Right atrium auricular region (tissue), 2 donors: ENCODE measurements at regions not wholly inside any gene's neighbourhood (a gene's known extent, or its start where the extent isn't known, plus 50 kb on each side); places are given as distances from the start of the nearest gene placed in this dataset.
"Not testable (repeated sequence)": the region's sequence is repeated elsewhere in the genome, so short reads cannot be mapped to it uniquely, and the experiment has no call there.

ENCODE experiments used
- DNase-seq: peaks from one replicate; pipeline ENCODE4 v3.0.0-alpha.2; 2019; ENCODE audit warnings: low spot score
- H3K27ac ChIP-seq, 2 donors: fragments of 200-600 bp; sonication (generic); 1 replicate in 1 of 2; 2 replicates in 1 of 2; pipeline ENCODE4 v1.5.1; 2016 to 2019
- H3K27me3 ChIP-seq, 2 donors: fragments of 200-600 bp; sonication (generic); one replicate each; pipeline versions ENCODE4 v1.5.1 to v1.6.0; 2017 to 2019
- H3K36me3 ChIP-seq: fragments of 200-600 bp; sonication (generic); one replicate; pipeline ENCODE4 v1.5.1; 2016
- H3K4me1 ChIP-seq, 2 donors: fragments of 200-600 bp; sonication (generic); one replicate each; pipeline versions ENCODE4 v1.5.1 to v1.6.0; 2017 to 2019
- H3K4me3 ChIP-seq, 2 donors: fragments of 200-600 bp; sonication (generic); 1 replicate in 1 of 2; 2 replicates in 1 of 2; pipeline ENCODE4 v1.5.1; 2017 to 2019; ENCODE audit warnings: mild to moderate bottlenecking in 1 of 2, moderate library complexity in 1 of 2
- H3K9me3 ChIP-seq, 2 donors: fragments of 200-600 bp; sonication (generic); one replicate each; pipeline ENCODE4 v1.5.1; 2019
- CTCF ChIP-seq, 2 donors: fragments of 200-600 bp; sonication (generic); IDR thresholded peaks; one replicate each; pipeline ENCODE4 v1.5.1; 2019; ENCODE audit warnings: antibody characterized with exemption in 2 of 2

GRCh38 chr4:126766241-126766640 lies 866.5 kb upstream of the INTU start:
- Histone ChIP-seq H3K9me3 (no peaks in the 10 kb centered on the region), H3K27me3 (no peaks in the 10 kb centered on the region), H3K4me3 (no peak overlapping the region), H3K27ac (peak overlapping the region in 1 of 2 donors; percentile 32), H3K4me1 (no peaks in the 10 kb centered on the region), H3K36me3 (no peaks in the 10 kb centered on the region)
- DNase-seq, result no peak
- no peak for TF ChIP-seq CTCF (IDR thresholded peaks at IDR 0.05)

- no peaks in the 10 kb centered on the region for H3K9me3 ChIP-seq
- no peaks in the 10 kb centered on the region for H3K27me3 ChIP-seq
- no peak for DNase-seq
- H3K27ac ChIP-seq, result no peak overlapping the region
- H3K4me3 ChIP-seq, result no peak overlapping the region
- H3K4me1 ChIP-seq, result no peaks in the 10 kb centered on the region
- no peak for TF ChIP-seq CTCF (IDR thresholded peaks at IDR 0.05)
- no peaks in the 10 kb centered on the region for H3K36me3 ChIP-seq
Observed at GRCh38 chr4:126768338-126768737, 864.4 kb upstream of the INTU start.

- H3K27me3 ChIP-seq, DNase-seq, H3K27ac ChIP-seq, H3K4me3 ChIP-seq, H3K36me3 ChIP-seq, H3K4me1 ChIP-seq, H3K9me3 ChIP-seq: not testable (repeated sequence)
Observed at GRCh38 chr4:126770811-126771553, 861.8 kb upstream of the INTU start.

- H3K36me3 ChIP-seq, DNase-seq, H3K27me3 ChIP-seq, H3K9me3 ChIP-seq, H3K4me3 ChIP-seq, H3K4me1 ChIP-seq: not testable (repeated sequence)
- peak overlapping the region in 1 of 2 donors; percentile 38 for H3K27ac ChIP-seq
Observed at GRCh38 chr4:126771618-126772017, 861.1 kb upstream of the INTU start.

GRCh38 chr4:126772662-126773061 lies 860.1 kb upstream of the INTU start:
- Histone ChIP-seq H3K27ac (peak overlapping the region in 1 of 2 donors; percentile 38), H3K27me3 (no peaks in the 10 kb centered on the region), H3K9me3 (no peaks in the 10 kb centered on the region), H3K4me3 (no peak overlapping the region), H3K36me3 (no peaks in the 10 kb centered on the region), H3K4me1 (peaks cover 0 to 4% of the 10 kb centered on the region in 2 donors)
- TF ChIP-seq CTCF (IDR thresholded peaks at IDR 0.05), result no peak
- no peak for DNase-seq

- no peak for TF ChIP-seq CTCF (IDR thresholded peaks at IDR 0.05)
- peaks cover 0 to 4% of the 10 kb centered on the region in 2 donors for H3K4me1 ChIP-seq
- no peak overlapping the region for H3K4me3 ChIP-seq
- H3K27ac ChIP-seq, result peak overlapping the region in 1 of 2 donors; percentile 8
- DNase-seq, result no peak
- no peaks in the 10 kb centered on the region for H3K9me3 ChIP-seq
- H3K27me3 ChIP-seq, result no peaks in the 10 kb centered on the region
- H3K36me3 ChIP-seq, result no peaks in the 10 kb centered on the region
Observed at GRCh38 chr4:126775485-126776106, 857.2 kb upstream of the INTU start.
